Fibroblast of lung (primary cell): ENCODE measurements at regions not wholly inside any gene's neighbourhood (a gene's known extent, or its start where the extent isn't known, plus 50 kb on each side); places are given as distances from the start of the nearest gene placed in this dataset.

Source experiments
- DNase-seq, 2 donors: peaks; one replicate each; pipeline versions ENCODE4 v3.0.0 to v3.0.0-alpha.2; 2010; ENCODE audit warnings: low read depth in 2 of 2
- H2AFZ ChIP-seq: 2 replicates; pipeline ENCODE4 v1.5.1; 2012; ENCODE audit warnings: low read length, control low read depth, inconsistent platforms
- H3K27ac ChIP-seq: 2 replicates; pipeline ENCODE4 v1.5.1; 2011; ENCODE audit warnings: low read length, control low read depth; ENCODE audit not compliant: insufficient read depth
- H3K27me3 ChIP-seq: 2 replicates; pipeline ENCODE4 v1.5.1; 2011; ENCODE audit warnings: mild to moderate bottlenecking, low read length; ENCODE audit not compliant: control insufficient read depth, insufficient read depth
- H3K36me3 ChIP-seq: 2 replicates; pipeline ENCODE4 v1.5.1; 2011; ENCODE audit warnings: low read length; ENCODE audit not compliant: control insufficient read depth, insufficient read depth
- H3K4me1 ChIP-seq: 2 replicates; pipeline ENCODE4 v1.5.1; 2011; ENCODE audit warnings: low read length; ENCODE audit not compliant: control insufficient read depth, insufficient read depth; ENCODE audit errors: extremely low read depth
- H3K4me2 ChIP-seq: 2 replicates; pipeline ENCODE4 v1.5.1; 2011; ENCODE audit warnings: low read length, control low read depth; ENCODE audit not compliant: insufficient read depth; ENCODE audit errors: extremely low read depth
- H3K4me3 ChIP-seq, 4 experiments: fragments of 200-600 bp in 1 of 4; sonication (generic) in 1 of 4; replicated peaks in 1 of 4; 2 replicates each; pipeline ENCODE4 v1.5.1; 2011 to 2016; ENCODE audit warnings: low read length in 4 of 4, low read depth in 3 of 4, mild to moderate bottlenecking in 3 of 4, control low read depth in 2 of 4, inconsistent platforms in 1 of 4, mixed read lengths in 1 of 4; ENCODE audit not compliant: insufficient read depth in 1 of 4; ENCODE audit errors: control extremely low read depth in 1 of 4
- H3K79me2 ChIP-seq: 2 replicates; pipeline ENCODE4 v1.5.1; 2012; ENCODE audit warnings: mild to moderate bottlenecking, low read length, inconsistent platforms; ENCODE audit not compliant: control insufficient read depth, insufficient read depth
- H3K9ac ChIP-seq: 2 replicates; pipeline ENCODE4 v1.5.1; 2011; ENCODE audit warnings: mild to moderate bottlenecking, low read length, control low read depth; ENCODE audit not compliant: insufficient read depth
- H3K9me3 ChIP-seq: 2 replicates; pipeline ENCODE4 v1.5.1; 2012; ENCODE audit warnings: low read depth, low read length; ENCODE audit not compliant: control insufficient read depth, insufficient read depth
- H4K20me1 ChIP-seq: 2 replicates; pipeline ENCODE4 v1.5.1; 2011; ENCODE audit warnings: low read length; ENCODE audit not compliant: control insufficient read depth, insufficient read depth; ENCODE audit errors: extremely low read depth
- EZH2 ChIP-seq: IDR thresholded peaks from 2 replicates; pipeline ENCODE4 v1.5.1; 2012; ENCODE audit warnings: low read length, control low read depth, mild to moderate bottlenecking; ENCODE audit errors: missing control alignments
- TF ChIP-seq, protein P1 (sequence below), 2 donors: IDR thresholded peaks in 1 of 2; conservative IDR thresholded peaks in 1 of 2; 1 replicate in 1 of 2; 2 replicates in 1 of 2; pipeline ENCODE4 v1.5.1; 2011 to 2012; ENCODE audit warnings: low read length in 2 of 2, control low read depth in 1 of 2, inconsistent platforms in 1 of 2, low read depth in 1 of 2, mild to moderate bottlenecking in 1 of 2

DNA sequence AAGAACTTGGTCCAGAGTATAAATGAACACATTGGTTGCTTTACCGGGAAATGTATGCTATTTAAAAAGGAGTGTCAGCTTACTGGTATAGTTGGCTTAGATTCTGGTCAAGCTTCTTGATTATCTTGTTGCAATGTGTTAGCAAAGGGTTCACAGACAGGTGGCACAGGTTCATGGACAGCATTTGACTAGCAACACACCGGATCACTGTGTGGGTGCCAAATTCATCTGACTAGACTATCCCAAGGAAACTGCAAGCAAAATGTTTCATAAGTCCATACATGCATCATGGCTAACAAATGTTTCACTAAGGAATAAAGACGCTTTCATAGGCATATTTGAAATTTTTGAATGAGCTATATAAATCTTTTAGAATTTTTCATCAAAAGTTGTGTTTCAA, 274.1 kb downstream of the PLK2 start:
- H2AFZ ChIP-seq: no peak overlapping the region
- H3K79me2 ChIP-seq: no peaks in the 10 kb centered on the region
- H3K9ac ChIP-seq: no peak overlapping the region
- no peaks in the 10 kb centered on the region for H3K36me3 ChIP-seq
- TF ChIP-seq, protein P1, sequence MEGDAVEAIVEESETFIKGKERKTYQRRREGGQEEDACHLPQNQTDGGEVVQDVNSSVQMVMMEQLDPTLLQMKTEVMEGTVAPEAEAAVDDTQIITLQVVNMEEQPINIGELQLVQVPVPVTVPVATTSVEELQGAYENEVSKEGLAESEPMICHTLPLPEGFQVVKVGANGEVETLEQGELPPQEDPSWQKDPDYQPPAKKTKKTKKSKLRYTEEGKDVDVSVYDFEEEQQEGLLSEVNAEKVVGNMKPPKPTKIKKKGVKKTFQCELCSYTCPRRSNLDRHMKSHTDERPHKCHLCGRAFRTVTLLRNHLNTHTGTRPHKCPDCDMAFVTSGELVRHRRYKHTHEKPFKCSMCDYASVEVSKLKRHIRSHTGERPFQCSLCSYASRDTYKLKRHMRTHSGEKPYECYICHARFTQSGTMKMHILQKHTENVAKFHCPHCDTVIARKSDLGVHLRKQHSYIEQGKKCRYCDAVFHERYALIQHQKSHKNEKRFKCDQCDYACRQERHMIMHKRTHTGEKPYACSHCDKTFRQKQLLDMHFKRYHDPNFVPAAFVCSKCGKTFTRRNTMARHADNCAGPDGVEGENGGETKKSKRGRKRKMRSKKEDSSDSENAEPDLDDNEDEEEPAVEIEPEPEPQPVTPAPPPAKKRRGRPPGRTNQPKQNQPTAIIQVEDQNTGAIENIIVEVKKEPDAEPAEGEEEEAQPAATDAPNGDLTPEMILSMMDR (conservative IDR thresholded peaks at IDR 0.05 in 1 of 2, IDR thresholded peaks at IDR 0.05 in 1 of 2; ENCODE audit: low read depth in 1 of 2, low read length in 2 of 2): no peak
- TF ChIP-seq EZH2: no peak
- no peaks in the 10 kb centered on the region for H3K9me3 ChIP-seq
- peak in 1 of 2 donors; percentile 55 for DNase-seq
- no peak overlapping the region for H3K4me3 ChIP-seq
- H3K4me1 ChIP-seq: peaks cover 9% of the 10 kb centered on the region
- no peaks in the 10 kb centered on the region for H3K27me3 ChIP-seq
- H4K20me1 ChIP-seq: no peaks in the 10 kb centered on the region
- no peak overlapping the region for H3K4me2 ChIP-seq
- H3K27ac ChIP-seq: no peak overlapping the region

DNA sequence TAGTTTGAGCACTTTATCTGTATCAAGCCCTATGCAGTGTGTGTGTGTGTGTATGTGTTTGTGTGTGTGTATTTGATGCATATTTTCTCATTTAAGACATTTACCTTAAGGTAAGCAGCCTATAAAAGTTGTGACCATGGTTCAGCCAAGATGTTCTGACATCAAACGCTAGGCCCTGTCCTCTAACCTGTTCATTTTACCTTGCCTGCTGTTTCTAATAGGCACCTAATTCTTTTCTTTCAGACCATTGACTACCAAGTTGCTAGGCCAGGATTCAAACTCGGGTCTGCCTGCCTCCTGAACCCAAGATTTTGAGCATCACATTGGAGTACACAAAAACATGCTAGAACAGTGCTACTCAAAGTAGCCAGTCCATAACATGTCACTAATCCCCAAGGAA, 274.5 kb downstream of the PLK2 start:
- Histone ChIP-seq H3K27ac (no peak overlapping the region), H4K20me1 (no peaks in the 10 kb centered on the region), H3K4me2 (no peak overlapping the region), H3K9ac (no peak overlapping the region), H3K4me1 (peaks cover 9% of the 10 kb centered on the region), H3K4me3 (no peak overlapping the region), H3K79me2 (no peaks in the 10 kb centered on the region), H2AFZ (no peak overlapping the region), H3K27me3 (no peaks in the 10 kb centered on the region), H3K9me3 (no peaks in the 10 kb centered on the region), H3K36me3 (no peaks in the 10 kb centered on the region)
- TF ChIP-seq, protein P1 (conservative IDR thresholded peaks at IDR 0.05 in 1 of 2, IDR thresholded peaks at IDR 0.05 in 1 of 2; ENCODE audit: low read depth in 1 of 2, low read length in 2 of 2): no peak
- TF ChIP-seq EZH2: no peak
- DNase-seq: no peak

DNA sequence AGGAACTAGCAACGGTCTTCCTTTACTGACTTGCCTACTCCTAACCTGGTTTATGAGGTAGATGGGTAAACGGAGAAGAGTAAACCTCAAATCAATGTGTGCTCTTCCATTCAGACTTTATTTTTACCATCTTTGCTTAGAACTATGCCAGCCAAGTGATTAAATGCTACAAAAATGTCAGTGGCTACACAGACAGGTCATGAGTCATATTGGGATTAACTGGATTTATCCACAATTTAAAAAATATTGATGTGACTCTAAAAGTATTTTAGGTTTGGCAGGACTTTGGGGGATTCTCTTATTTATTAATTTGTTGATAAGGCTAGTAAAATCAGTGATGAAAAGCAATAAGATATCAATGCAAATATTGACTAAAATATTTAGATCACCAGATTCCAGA, 275.0 kb downstream of the PLK2 start:
- Histone ChIP-seq H3K4me3 (no peak overlapping the region), H3K9ac (no peak overlapping the region), H3K36me3 (no peaks in the 10 kb centered on the region), H2AFZ (no peak overlapping the region), H3K27ac (no peak overlapping the region), H3K4me1 (peaks cover 9% of the 10 kb centered on the region), H3K4me2 (no peak overlapping the region), H3K9me3 (no peaks in the 10 kb centered on the region), H4K20me1 (no peaks in the 10 kb centered on the region), H3K79me2 (no peaks in the 10 kb centered on the region), H3K27me3 (no peaks in the 10 kb centered on the region)
- no peak for TF ChIP-seq EZH2
- TF ChIP-seq, protein P1 (conservative IDR thresholded peaks at IDR 0.05 in 1 of 2, IDR thresholded peaks at IDR 0.05 in 1 of 2; ENCODE audit: low read depth in 1 of 2, low read length in 2 of 2): no peak
- DNase-seq: peak in 1 of 2 donors; percentile 74
